ENCODE measurements at regions not wholly inside any gene's neighbourhood (a gene's known extent, or its start where the extent isn't known, plus 50 kb on each side); places are given as distances from the start of the nearest gene placed in this dataset.

DNA sequence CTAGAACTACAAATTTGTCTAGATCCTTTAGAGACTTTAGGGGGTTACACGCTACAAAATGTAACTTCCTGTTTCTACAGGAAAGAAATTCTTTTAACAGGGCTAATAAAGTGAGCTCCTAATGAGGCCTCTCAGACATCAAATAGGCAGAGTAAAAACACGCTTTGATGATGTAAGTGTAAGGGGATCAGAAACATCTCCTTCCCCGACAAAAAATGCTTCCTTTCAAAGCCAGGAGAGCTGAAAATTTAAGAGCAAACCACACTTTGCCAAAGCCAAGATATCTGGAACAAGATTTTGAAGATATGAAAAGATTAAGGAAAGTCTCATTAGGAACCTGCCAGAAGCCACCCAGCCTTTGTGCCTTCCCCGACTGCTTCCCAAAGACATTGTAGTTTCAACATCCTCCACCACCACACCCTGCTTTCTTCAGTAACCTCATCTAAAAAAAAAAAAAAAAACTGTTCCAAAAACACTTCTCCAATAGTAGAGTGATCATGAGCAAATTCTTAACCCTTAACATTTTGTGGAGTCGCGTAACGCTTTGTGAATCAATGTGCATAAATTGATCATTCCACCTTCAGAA, 505.0 kb upstream of the THBS1 start:
- Histone ChIP-seq H3K27ac (ENCODE audit: low read depth, low read length) (no peak overlapping the region), H3K4me1 (ENCODE audit: control insufficient read depth, insufficient read depth, low read length, unreplicated experiment) (peaks cover 8% of the 10 kb centered on the region), H3K36me3 (ENCODE audit: insufficient read depth, low read length) (no peaks in the 10 kb centered on the region), H3K27me3 (ENCODE audit: insufficient read depth, low read length) (no peaks in the 10 kb centered on the region), H3K4me3 (ENCODE audit: low read depth, low read length) (no peak overlapping the region), H3K79me2 (ENCODE audit: control insufficient read depth, insufficient read depth, low read length, unreplicated experiment) (no peaks in the 10 kb centered on the region), H2AFZ (ENCODE audit: low read length, unreplicated experiment) (no peak overlapping the region)

DNA sequence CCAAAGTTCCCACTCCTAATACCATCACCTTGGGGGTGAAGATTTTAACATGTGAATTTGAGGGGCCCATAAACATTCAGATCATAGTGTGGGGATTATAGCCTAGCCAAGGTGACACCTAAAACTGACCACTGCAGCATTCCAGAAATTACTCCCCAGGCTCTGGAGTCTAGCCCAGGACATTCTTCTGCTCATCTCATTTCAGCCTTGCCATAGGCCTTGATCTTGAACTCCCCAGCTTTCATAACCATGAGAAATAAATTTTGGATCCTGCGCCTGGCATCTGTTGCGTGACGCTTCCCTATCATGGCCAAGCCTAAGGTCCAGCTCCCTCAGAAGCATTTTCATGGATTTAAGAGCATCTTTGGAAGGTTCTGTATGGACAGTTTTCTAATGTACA, 502.9 kb upstream of the THBS1 start:
- Histone ChIP-seq H2AFZ (ENCODE audit: low read length, unreplicated experiment) (no peak overlapping the region), H3K4me1 (ENCODE audit: control insufficient read depth, insufficient read depth, low read length, unreplicated experiment) (peaks cover 8% of the 10 kb centered on the region), H3K36me3 (ENCODE audit: insufficient read depth, low read length) (no peaks in the 10 kb centered on the region), H3K27ac (ENCODE audit: low read depth, low read length) (no peak overlapping the region), H3K4me3 (ENCODE audit: low read depth, low read length) (no peak overlapping the region), H3K79me2 (ENCODE audit: control insufficient read depth, insufficient read depth, low read length, unreplicated experiment) (no peaks in the 10 kb centered on the region), H3K27me3 (ENCODE audit: insufficient read depth, low read length) (no peaks in the 10 kb centered on the region)

GRCh38 chr15:39079296-39079847, 501.5 kb upstream of the THBS1 start:
- Histone ChIP-seq H3K27me3 (ENCODE audit: insufficient read depth, low read length) (no peaks in the 10 kb centered on the region), H3K27ac (ENCODE audit: low read depth, low read length) (peak overlapping the region; percentile 15; the same call in 1 of the 2 replicates), H3K4me1 (ENCODE audit: control insufficient read depth, insufficient read depth, low read length, unreplicated experiment) (peaks cover 8% of the 10 kb centered on the region), H3K79me2 (ENCODE audit: control insufficient read depth, insufficient read depth, low read length, unreplicated experiment) (no peaks in the 10 kb centered on the region), H3K4me3 (ENCODE audit: low read depth, low read length) (no peak overlapping the region), H3K36me3 (ENCODE audit: insufficient read depth, low read length) (no peaks in the 10 kb centered on the region), H2AFZ (ENCODE audit: low read length, unreplicated experiment) (peak overlapping the region; percentile 46)

DNA sequence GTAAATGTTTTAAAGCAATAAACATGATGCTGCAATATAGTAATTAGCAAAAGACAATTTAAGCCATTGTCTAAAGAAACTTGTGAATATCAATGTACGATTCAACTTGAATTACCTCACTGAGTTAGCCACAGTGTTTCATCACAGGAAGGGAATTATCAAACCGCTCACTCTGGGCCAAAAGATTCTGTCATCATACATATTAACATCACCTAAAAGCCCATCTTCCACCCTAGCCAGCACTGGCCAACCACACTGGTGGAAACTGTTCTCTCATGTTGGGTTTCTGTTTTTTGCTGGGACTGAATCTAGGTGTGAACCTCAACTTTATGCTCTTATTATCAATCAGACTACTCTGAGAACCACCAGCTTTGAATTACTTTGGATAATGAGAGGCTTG, 497.7 kb upstream of the THBS1 start:
- Histone ChIP-seq H3K36me3 (ENCODE audit: insufficient read depth, low read length) (no peaks in the 10 kb centered on the region), H3K79me2 (ENCODE audit: control insufficient read depth, insufficient read depth, low read length, unreplicated experiment) (no peaks in the 10 kb centered on the region), H2AFZ (ENCODE audit: low read length, unreplicated experiment) (no peak overlapping the region), H3K4me3 (ENCODE audit: low read depth, low read length) (no peak overlapping the region), H3K4me1 (ENCODE audit: control insufficient read depth, insufficient read depth, low read length, unreplicated experiment) (peaks cover 8% of the 10 kb centered on the region), H3K27me3 (ENCODE audit: insufficient read depth, low read length) (no peaks in the 10 kb centered on the region), H3K27ac (ENCODE audit: low read depth, low read length) (no peak overlapping the region)

GRCh38 chr15:39084674-39085530, 496.0 kb upstream of the THBS1 start:
- Histone ChIP-seq H3K79me2 (ENCODE audit: control insufficient read depth, insufficient read depth, low read length, unreplicated experiment) (no peaks in the 10 kb centered on the region), H3K36me3 (ENCODE audit: insufficient read depth, low read length) (no peaks in the 10 kb centered on the region), H2AFZ (ENCODE audit: low read length, unreplicated experiment) (no peak overlapping the region), H3K27me3 (ENCODE audit: insufficient read depth, low read length) (no peaks in the 10 kb centered on the region), H3K27ac (ENCODE audit: low read depth, low read length) (no peak overlapping the region), H3K4me1 (ENCODE audit: control insufficient read depth, insufficient read depth, low read length, unreplicated experiment) (no peaks in the 10 kb centered on the region), H3K4me3 (ENCODE audit: low read depth, low read length) (no peak overlapping the region)

- no peaks in the 10 kb centered on the region for H3K27me3 ChIP-seq (ENCODE audit: insufficient read depth, low read length)
- no peaks in the 10 kb centered on the region for H3K36me3 ChIP-seq (ENCODE audit: insufficient read depth, low read length)
- no peak overlapping the region for H3K27ac ChIP-seq (ENCODE audit: low read depth, low read length)
- H2AFZ ChIP-seq (ENCODE audit: low read length, unreplicated experiment), result no peak overlapping the region
- no peaks in the 10 kb centered on the region for H3K79me2 ChIP-seq (ENCODE audit: control insufficient read depth, insufficient read depth, low read length, unreplicated experiment)
- H3K4me1 ChIP-seq (ENCODE audit: control insufficient read depth, insufficient read depth, low read length, unreplicated experiment), result no peaks in the 10 kb centered on the region
- no peak overlapping the region for H3K4me3 ChIP-seq (ENCODE audit: low read depth, low read length)
These were observed 494.2 kb upstream of the THBS1 start for GRCh38 chr15:39086641-39087040.

DNA sequence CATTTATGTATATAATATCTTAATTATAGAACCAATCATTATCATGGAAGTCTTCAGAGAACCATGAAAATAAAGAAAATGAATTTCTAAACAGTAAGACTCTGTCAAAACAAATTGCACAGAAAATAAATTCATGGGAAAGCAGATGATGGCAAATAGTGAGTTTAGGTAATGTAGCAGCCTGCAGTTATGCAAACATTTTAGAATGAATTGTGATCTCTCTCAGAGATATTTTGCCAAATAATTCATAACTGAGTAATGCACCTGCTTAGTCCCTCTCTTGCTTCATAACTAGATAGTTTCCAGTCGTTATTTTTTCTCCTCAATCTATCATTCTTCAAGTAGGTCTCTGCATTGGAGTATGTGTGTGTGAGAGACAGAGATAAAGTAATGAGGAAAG, 492.7 kb upstream of the THBS1 start:
- no peak overlapping the region for H3K4me3 ChIP-seq (ENCODE audit: low read depth, low read length)
- H3K27ac ChIP-seq (ENCODE audit: low read depth, low read length), result no peak overlapping the region

GRCh38 chr15:39092354-39092753, 488.5 kb upstream of the THBS1 start:
- H3K36me3 ChIP-seq (ENCODE audit: insufficient read depth, low read length), result no peaks in the 10 kb centered on the region
- no peaks in the 10 kb centered on the region for H3K79me2 ChIP-seq (ENCODE audit: control insufficient read depth, insufficient read depth, low read length, unreplicated experiment)
- H2AFZ ChIP-seq (ENCODE audit: low read length, unreplicated experiment), result no peak overlapping the region
- no peak overlapping the region for H3K4me3 ChIP-seq (ENCODE audit: low read depth, low read length)
- H3K27ac ChIP-seq (ENCODE audit: low read depth, low read length), result no peak overlapping the region
- no peaks in the 10 kb centered on the region for H3K4me1 ChIP-seq (ENCODE audit: control insufficient read depth, insufficient read depth, low read length, unreplicated experiment)
- H3K27me3 ChIP-seq (ENCODE audit: insufficient read depth, low read length), result no peaks in the 10 kb centered on the region

More for the DNA sequence above, 492.7 kb upstream of the THBS1 start:
- Histone ChIP-seq H2AFZ (ENCODE audit: low read length, unreplicated experiment) (no peak overlapping the region), H3K4me1 (ENCODE audit: control insufficient read depth, insufficient read depth, low read length, unreplicated experiment) (no peaks in the 10 kb centered on the region), H3K79me2 (ENCODE audit: control insufficient read depth, insufficient read depth, low read length, unreplicated experiment) (no peaks in the 10 kb centered on the region), H3K36me3 (ENCODE audit: insufficient read depth, low read length) (no peaks in the 10 kb centered on the region), H3K27me3 (ENCODE audit: insufficient read depth, low read length) (no peaks in the 10 kb centered on the region)

DNA sequence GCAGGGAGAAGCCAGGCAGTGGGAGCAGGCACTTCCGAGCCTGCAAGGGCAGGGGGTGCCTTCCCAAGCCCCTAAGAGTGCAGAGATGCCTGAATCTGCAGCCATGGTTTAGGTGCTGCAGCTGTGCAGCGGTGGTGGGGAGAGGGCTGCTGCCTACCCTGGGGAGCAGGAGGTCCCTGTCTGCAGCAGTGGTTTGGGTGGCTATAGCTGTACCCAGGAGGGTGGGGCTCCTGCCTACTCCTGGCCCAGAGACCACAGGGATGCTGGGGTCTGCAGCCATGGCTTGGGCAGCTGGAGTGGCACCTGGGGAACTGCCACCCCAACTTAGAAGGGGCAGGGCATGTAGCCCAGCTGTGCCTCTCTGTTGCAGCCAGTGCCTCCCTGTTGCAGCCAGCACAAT, 488.1 kb upstream of the THBS1 start:
- Histone ChIP-seq H3K27ac (ENCODE audit: low read depth, low read length) (no peak overlapping the region), H3K36me3 (ENCODE audit: insufficient read depth, low read length) (no peaks in the 10 kb centered on the region), H3K27me3 (ENCODE audit: insufficient read depth, low read length) (no peaks in the 10 kb centered on the region), H2AFZ (ENCODE audit: low read length, unreplicated experiment) (no peak overlapping the region), H3K4me1 (ENCODE audit: control insufficient read depth, insufficient read depth, low read length, unreplicated experiment) (no peaks in the 10 kb centered on the region), H3K4me3 (ENCODE audit: low read depth, low read length) (no peak overlapping the region), H3K79me2 (ENCODE audit: control insufficient read depth, insufficient read depth, low read length, unreplicated experiment) (no peaks in the 10 kb centered on the region)

GRCh38 chr15:39094116-39094515, 486.8 kb upstream of the THBS1 start:
- Histone ChIP-seq H3K4me3 (ENCODE audit: low read depth, low read length) (no peak overlapping the region), H2AFZ (ENCODE audit: low read length, unreplicated experiment) (peak overlapping the region; percentile 45), H3K79me2 (ENCODE audit: control insufficient read depth, insufficient read depth, low read length, unreplicated experiment) (no peaks in the 10 kb centered on the region), H3K27ac (ENCODE audit: low read depth, low read length) (no peak overlapping the region), H3K27me3 (ENCODE audit: insufficient read depth, low read length) (no peaks in the 10 kb centered on the region), H3K36me3 (ENCODE audit: insufficient read depth, low read length) (no peaks in the 10 kb centered on the region), H3K4me1 (ENCODE audit: control insufficient read depth, insufficient read depth, low read length, unreplicated experiment) (no peaks in the 10 kb centered on the region)

Measured in ACC112 (cell line).